Ishikawa (cell line): ENCODE measurements at regions not wholly inside any gene's neighbourhood (a gene's known extent, or its start where the extent isn't known, plus 50 kb on each side); places are given as distances from the start of the nearest gene placed in this dataset.

Experiments
- CEBPB ChIP-seq: IDR thresholded peaks from 2 replicates; pipeline ENCODE4 v1.6.1; 2012
- CREB1 ChIP-seq: IDR thresholded peaks from 2 replicates; pipeline ENCODE4 v1.6.1; 2012; ENCODE audit warnings: low read depth
- RAD21 ChIP-seq: IDR thresholded peaks from 2 replicates; pipeline ENCODE4 v1.6.1; 2012; ENCODE audit warnings: low read depth
- TAF1 ChIP-seq: IDR thresholded peaks from 2 replicates; pipeline ENCODE4 v1.6.1; 2012; ENCODE audit warnings: low read depth, mild to moderate bottlenecking

DNA sequence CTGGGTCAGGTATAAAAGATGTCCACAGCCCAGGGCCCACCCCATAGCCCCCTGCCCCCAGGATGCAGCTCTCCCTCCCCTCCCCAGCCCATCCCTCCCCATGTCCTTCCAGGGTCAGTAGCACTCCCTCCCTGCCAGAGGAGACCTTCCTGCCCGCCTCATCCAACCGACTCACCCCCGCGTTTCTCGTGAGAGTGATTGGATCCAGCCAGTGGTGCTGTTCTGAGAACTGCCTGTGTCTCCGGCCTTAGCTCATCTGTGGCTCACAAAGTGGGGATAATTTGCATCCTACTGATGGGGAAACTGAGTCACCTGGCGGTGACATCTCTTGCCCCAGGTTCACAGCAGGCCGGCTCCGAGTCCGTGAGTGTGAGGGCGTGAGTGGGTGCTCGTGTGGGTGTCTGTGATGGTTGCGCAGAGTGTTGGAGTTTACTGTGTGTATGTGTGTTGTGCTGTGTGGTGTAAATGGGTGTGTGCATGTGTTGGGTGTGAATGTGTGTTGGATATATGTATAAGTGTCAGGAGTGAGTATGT is 90.7 kb upstream of the GSE1 start:
- TF ChIP-seq CEBPB (no peak), RAD21 (no peak), CREB1 (no peak), TAF1 (no peak)
